NCI-H128 (cell line): ENCODE measurements at regions not wholly inside any gene's neighbourhood (a gene's known extent, or its start where the extent isn't known, plus 50 kb on each side); places are given as distances from the start of the nearest gene placed in this dataset.

Experiments used
- DNase-seq: peaks from one replicate; lab custom pipeline; 2025; ENCODE audit not compliant: unreplicated experiment; lab: John Stamatoyannopoulos, UW

DNA sequence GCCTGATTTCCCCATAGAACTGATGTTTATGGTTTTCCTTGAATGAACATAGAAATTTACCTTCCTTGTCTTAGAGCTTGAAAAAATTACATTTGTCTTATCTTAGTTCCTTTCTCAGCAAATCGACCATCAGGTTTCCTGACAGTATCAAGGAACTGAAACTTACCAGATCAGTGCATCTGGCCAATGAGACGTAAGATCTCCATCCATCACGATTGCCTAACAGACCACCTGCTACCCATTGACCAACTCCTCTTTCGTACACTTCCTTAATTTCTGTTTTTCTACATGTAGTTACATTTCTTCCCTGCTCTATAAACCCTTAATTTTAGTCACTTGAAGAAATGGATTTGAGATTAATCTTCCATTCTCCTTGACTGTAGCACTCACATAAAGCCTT is 57.4 kb upstream of the TMPRSS15 start:
- no peak for DNase-seq

DNA sequence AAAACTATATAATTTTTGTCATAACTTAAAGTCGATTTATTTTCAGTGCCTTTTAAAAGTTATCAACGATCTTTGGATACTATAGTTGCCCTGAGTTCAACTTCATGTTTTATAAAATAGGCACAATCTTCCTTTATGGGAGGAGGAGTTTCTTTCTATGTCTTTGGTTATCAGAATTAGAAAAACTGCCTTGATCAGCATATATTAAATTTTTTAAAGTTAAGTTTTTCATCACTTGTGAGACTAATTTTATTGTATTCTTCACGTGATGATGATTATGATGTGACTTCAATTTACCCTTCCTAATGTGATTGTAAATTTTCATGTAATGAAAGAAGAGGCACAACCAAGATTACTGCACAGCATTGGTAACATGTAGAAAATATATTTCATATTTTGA is 58.2 kb upstream of the TMPRSS15 start:
- DNase-seq: no peak

DNA sequence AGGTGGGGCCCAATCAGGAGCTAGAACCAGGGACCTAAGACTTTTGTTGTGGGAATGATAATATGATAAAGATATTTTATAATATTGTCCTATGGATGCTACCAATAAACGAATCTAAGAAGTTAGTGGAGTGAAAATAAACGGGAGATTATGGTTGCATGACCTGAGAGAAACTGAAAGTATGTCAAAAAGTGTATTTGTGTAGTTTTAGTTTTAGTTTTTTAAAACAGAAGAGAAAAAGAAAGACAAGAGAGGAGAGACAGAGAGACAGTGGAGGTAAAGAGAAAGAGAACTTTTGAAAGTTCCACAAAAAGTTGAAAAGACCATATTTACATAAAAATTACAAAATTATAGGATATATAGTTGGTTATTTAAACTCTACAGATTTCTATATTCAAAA is 64.1 kb upstream of the TMPRSS15 start:
- no peak for DNase-seq

DNA sequence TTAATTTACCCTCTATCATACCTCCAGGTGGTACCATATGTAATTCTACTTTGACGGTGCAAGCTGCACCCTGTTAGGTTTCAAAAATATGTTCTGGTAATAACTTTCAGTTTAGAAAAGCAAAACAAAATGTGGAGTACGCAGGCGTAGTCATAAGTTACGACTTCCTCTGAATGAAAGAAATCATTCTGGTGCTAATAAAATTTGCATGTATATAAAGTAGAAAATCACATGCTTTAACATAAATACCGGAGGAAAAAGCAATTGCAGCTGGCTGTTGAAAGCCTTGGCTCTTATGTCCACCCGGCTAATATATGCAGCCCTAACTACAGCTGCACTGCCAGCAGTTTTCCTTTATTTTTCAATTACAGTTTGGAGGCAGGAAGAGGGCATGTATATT is 65.2 kb upstream of the TMPRSS15 start:
- DNase-seq: no peak

DNA sequence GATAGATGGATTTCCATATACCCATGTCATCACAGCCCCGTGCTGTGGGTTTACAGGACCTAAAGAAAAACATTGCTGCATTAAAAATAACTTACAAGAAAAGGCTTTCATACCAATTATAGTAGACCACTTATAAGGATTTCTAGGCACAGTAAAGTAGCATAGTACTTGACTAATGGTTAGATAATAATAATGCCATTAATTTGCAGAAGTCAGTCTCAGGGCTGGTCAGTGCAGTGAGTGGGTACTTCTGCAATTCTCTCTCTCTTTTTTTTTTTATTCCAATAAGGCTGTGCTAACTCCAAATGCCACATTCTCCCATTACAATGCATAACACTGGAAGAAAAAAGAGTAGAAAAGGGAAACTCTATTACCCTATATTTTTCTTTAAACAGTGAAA is 73.1 kb upstream of the TMPRSS15 start:
- no peak for DNase-seq

DNA sequence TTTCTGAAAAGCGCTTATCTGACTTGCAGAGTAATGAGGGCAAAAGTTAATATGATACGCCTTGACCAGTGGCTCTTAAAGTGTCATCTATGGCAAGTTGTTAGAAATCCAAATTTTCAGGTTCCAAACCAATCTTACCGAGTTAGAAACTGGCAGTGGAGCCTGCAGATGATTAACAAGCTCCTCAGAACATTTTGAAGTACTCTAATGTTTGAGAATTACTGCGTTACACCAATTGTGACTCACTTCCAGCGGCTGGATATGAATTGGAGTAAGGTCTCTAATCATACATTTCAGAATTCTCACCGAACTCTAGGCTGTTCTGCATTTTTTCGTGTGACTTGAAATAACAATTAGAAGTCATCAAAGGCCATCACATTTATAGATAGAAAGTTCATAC is 73.5 kb upstream of the TMPRSS15 start:
- DNase-seq: no peak

DNA sequence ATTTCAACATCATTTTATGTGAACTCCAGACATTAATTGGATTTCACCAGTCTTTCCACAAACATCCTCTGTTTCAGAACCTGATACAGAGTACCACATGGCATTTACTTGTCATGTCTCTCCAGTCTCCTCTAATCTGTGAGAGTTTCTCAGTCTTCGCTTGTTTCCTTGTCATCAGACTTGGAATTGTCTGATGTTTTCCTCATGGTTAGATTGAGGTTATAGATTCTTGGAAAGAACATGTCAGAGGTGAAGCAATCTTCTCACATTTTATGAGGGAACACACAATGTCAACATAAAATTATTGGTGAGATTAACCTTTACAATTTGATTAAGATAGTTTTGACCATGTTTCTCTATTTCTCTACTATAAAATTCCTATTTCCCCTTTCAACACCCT is 74.9 kb upstream of the TMPRSS15 start:
- DNase-seq: no peak

DNA sequence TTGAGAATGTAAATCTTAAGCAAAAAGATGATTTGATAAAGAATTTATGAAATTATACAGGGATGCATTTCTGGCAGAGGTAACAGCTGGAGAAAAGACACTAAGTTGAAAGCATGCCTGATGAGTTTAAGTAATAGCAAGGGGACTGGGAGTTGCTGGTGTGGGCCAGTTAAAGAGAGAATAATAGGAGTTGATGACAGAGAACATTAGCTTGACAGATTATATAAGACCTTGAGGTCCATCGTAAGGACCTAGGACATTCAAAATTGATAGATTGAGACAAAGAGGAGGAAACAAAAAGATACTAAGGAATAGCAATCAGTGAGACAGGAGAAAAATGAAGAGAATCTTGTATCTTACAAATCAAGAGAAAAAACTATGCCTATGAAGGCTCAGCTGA is 84.7 kb upstream of the TMPRSS15 start:
- DNase-seq: no peak

DNA sequence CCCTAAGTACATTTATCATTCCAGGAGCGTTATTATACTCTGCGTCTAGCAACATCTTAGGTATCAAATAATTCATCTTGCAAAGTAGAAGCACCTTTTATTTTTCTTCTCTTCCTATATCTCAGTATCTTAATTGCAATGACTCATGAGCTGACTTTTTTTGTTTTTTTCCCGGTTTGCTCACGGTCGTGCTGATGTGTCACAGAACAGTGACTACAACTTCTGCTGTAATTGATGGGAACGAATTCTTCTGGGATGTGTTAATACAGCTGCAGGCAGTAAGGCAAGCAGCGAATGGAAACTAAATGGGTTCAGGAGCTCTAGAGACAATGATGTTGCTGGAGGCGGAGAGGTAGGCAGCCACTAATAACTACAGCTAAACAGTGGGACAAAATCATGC is 89.8 kb upstream of the TMPRSS15 start:
- DNase-seq: no peak

DNA sequence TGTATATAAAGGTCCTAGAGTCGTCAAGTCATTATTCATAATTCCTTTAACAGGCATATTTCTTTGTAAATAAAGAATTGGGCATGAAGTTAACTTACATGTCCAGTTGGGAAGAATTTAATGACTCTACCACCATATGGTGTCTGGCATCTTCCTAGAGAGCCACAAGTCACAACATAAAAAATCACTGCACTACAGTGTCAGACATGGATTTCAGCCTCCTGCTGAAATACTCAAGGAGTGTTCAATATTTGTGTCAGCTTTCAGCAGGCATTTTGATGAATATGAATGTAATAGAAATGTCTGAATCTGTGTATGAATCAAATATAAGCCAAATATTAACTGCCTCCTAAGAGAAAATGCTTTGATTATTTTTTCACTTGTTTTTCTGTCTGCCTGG is 91.9 kb upstream of the TMPRSS15 start:
- DNase-seq: no peak

DNA sequence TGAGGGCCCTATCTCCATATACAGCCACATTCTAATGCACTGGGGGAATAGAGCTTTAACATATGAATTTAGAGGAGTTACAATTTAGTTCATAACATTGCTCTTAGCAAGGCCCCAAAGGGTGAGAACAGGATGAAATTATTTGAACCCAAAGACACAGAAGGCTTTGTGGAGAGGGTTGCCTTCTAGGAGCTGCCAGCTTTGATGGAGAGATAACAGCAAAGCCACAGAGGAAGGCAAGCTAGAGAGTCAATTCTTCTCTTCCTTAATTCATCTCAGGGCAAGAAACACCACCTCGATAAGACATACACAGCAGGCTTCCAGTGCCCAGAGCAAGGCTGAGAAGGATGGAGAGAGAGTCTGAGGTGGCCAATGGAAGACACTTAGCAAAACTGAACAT is 94.8 kb upstream of the TMPRSS15 start:
- no peak for DNase-seq

DNA sequence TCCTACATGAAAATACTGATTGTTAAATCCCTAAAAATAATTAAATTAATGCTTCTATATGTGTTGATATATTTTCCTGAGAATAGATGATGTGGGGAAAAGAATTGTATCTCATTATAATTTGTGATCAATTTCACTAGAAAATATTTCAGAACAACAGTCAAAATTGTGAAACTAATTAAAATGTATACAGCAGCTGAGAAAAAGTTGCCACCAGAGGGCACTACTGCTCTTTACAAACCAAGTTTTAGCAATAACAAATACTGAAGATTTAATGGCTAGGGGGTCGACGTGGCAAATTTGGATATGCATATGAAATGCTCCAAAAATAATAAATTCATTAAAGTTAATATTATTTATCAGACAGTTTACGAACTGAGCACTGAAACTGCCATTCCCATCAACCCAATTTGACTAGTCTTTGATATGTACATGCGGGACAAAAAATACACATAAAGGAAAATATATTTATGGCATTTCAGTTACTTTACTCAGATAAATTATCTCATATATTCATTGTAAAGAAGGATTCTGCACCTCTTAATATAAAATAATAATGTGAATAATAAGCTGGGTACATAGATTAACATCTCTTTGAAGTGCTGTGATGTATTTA is 96.3 kb upstream of the TMPRSS15 start:
- peak; percentile 19 for DNase-seq

DNA sequence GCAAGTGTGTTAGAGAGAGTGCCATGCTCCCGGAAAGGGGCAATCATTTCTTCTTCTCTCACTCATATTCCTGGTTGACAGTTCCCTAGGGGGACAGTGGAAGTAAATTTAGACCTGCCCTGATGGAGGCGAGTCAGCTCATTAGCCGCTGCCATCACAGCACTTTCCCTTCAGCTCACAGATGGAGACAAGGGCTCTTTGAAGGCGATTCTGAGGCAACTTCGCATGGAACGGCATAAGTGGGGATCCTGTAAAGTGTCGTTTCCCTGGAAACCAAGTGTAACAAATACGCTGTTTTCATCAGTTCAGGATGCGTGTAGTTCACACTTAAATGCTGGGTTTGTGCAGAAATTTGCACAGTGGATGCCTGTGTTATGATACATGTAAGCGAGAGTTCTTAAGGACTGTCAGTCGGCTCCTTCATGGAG is 114.5 kb upstream of the TMPRSS15 start:
- no peak for DNase-seq

DNA sequence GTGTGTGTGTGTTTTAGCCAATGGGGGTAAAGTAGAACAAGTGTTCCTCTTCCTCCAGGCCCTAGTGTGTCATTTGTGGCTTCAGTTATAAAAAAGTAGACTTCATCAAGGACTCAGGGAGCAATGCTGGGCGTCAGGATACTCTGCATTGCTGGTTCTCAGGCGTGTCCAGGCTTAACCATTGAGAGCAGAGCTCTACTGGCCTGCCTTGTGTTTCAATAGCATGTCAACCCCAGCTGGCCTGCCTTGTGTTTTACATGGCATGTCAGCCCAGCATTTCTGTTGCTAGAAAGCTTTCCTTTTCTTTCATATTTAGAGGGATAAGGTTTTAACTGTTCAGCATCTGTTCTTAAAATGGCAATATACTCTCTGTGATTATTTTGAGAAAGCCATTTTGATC is 117.6 kb upstream of the TMPRSS15 start:
- DNase-seq: no peak

DNA sequence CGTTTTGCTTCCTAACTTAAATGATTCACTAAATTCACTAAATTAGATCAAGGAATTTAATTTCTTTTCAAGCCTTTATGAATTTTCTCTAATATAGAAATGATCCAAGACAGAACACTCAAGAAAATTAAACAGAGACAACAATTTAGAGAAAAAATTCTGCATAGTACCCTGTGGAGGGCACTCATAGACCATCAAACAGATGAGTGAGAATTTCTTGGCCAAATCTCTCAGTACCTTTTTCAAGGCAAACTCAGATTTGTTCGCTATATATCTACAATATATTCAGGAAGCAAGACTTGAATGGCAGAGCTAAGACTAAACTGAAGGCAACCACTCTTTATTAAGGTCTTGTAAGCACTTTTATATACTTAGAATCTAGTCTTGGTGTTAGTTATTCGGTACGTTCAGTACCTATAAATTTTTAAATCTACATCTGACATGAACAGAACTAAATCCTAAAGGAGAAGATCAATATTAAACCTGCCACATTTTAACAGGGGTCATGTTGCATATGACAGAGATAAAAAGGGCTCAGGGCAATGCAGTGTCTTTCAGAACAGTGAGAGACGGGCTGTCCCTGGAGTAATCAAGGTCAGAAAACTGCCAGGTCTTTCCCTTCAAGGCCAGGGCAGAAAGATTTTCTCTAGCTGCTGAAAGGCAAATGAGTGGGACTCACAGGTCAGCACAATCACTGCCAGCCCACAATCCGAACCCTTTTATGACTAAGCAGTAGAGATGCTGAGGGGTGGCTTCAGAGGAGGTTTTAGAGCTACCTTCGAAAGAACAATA is 118.8 kb upstream of the TMPRSS15 start:
- no peak for DNase-seq

DNA sequence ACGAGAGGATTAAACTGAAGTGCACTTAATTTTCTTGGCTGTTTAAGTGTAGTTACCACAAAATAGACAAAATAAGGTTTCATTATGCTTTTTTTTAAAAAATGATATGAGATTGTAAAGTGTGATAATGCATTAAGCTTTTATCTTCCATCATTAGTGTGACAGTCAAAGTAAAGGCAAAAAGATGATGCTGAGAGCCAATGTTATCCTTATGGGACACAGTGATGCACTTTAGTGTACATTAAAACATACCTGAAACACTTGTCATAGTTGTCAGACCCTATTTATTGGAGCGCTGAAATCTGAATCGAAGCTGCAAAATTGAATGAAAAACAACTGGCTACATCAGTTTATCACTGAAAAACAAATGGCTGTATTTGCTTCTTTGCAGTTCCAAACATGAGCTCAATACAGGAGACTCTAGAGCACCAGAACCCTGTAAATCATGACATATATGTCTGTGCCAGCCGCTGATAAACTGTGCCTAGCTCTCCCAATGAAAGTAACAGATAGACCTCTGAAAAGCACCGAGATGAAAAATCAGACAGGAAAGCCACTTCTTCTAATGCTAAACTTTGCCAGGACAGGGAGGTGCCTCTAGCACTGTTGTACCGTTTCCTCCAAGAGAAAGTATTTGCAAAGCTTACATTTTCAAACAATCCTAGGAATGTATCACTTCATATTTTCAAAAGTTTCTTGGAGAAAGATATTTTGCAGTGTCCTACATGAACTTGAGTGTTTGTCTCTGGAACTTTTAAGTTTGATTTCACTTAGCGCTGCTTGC is 120.7 kb upstream of the TMPRSS15 start:
- DNase-seq: no peak

DNA sequence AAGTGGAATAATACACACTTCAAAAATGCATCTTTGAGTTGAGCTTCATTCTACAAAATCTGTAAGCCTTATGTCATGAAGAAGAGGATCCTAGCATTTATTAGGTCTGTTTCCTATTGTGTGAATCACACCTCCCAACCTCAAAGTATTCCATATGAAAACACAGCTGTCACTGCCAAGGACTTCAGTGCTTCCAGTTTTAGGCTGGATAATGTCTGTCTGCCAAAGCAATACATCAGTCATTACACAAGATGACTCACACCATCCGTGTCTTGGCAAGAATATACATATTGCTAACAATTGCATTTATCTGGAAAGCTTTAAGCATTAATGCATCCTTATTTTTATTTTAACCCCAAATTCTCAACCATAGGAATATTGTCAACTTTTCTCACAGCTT is 125.7 kb upstream of the TMPRSS15 start:
- DNase-seq: no peak

DNA sequence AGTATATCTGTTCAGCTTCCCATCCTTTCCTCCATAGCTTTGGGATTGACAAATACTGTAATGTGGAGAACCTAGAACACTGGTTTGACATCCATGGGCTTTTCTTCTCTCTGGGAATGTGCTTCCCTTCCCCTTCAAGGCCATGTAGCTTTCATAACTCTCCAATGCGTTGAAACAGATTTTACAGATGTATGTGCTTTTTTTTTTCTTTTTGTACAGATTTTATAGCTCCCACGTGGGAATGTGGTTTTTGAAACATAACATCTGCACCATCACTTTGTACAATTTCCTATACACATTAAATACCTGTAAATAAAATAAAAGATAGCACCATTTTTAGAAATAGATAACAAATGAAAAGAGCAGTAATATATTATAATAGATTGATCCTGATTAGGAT is 138.5 kb upstream of the TMPRSS15 start:
- no peak for DNase-seq

DNA sequence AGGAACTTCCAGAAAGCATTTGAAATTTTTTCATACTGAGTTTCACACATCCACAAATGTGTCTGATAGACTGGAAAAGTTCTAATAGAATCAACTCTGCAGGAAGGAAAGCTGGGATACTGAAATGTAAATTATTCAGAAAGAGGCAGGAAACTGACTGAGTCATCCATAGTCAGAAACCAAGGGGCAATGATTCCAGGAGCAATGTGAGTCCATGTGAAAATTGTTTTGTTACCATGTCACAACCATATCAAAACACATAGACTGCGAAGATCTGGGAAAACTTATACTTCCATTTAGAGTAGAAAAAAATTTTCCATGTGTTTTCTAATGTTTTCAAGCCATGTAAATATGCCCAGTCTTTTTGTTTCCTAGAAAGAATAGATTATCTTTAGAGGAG is 142.3 kb upstream of the TMPRSS15 start:
- DNase-seq: no peak

DNA sequence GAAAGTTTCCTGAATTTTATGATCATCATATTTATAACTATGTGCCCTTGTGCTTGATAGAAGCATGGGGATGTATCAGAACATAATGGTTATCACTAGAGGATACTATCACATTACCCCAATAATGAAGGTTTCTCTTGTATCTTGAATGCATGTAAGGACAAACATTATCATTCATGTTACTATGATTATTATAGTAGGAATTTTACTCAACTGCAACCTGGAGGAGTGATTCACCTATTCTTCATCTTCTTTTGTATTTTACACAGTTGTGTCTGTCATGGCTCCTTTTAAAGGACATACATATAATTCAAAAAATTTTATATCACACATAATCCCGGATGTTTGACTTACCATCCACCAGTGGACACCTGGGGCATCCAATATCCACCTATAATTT is 143.8 kb upstream of the TMPRSS15 start:
- no peak for DNase-seq

DNA sequence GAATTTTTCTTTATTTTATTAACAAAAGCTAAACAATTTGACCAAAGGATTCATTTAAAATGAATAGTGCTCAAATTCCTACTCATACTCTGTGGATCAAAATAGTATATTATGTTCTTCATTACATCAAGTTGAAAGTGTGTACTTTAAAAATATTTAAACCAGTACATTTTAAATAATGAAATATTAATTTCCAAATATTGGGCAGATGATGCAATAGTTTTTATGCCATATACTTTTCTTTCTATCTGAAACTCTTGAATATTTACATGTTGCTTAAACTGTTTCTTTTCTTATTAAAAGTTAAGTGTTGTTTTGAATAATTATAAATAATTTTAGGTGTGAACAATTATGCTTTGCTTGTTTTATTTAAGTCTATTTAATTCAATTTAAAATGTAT is 144.7 kb upstream of the TMPRSS15 start:
- DNase-seq: no peak

DNA sequence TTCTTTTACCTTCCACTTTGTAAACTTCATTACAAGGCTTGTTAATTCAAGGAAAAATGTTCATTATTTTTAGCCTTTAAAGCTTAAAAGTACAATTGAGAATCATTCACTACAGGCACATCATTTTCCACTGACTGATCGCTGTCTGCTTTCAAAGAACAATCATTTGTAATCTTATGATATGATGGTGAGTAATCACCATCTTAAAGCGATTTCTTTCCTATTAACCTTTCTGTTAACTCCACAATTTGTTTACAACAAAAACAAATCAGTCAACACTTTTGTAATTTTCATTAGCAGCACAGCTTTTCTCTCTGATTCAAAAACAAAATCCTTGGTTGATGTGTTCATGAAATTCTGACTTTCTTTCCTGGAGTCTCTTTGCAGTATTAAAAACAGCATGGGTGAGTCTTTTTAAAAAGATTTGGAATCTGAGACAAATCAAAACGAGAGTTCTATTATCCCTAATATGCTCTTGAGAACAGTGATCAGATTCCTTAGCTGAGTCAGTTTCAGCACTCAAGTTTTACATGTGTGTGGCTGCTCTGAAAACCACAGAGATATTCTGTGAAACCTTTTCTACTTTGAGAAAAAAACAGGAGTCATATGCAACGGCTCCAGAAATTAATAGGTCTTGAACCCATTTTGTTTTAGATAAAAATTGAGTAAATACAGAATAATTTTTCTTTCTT is 145.8 kb upstream of the TMPRSS15 start:
- DNase-seq: no peak
